Suprapubic skin (tissue), 4 donors: ENCODE measurements at regions not wholly inside any gene's neighbourhood (a gene's known extent, or its start where the extent isn't known, plus 50 kb on each side); places are given as distances from the start of the nearest gene placed in this dataset.

Experiments used
- DNase-seq, 2 donors: peaks; one replicate each; pipeline ENCODE4 v3.0.0-alpha.2; 2019; ENCODE audit warnings: low spot score in 2 of 2
- H3K27ac ChIP-seq: fragments of 200-600 bp; sonication (generic); one replicate; pipeline ENCODE4 v1.5.1; 2019
- H3K27me3 ChIP-seq: fragments of 200-600 bp; sonication (generic); one replicate; pipeline ENCODE4 v1.5.1; 2019
- H3K36me3 ChIP-seq: fragments of 200-600 bp; sonication (generic); one replicate; pipeline ENCODE4 v1.5.1; 2019
- H3K4me1 ChIP-seq: fragments of 200-600 bp; sonication (generic); one replicate; pipeline ENCODE4 v1.5.1; 2019
- H3K4me3 ChIP-seq: fragments of 200-600 bp; sonication (generic); one replicate; pipeline ENCODE4 v1.5.1; 2019; ENCODE audit warnings: mild to moderate bottlenecking
- H3K9me3 ChIP-seq: fragments of 200-600 bp; sonication (generic); one replicate; pipeline ENCODE4 v1.5.1; 2019
- EP300 ChIP-seq: sonication (generic); formaldehyde crosslinking; IDR thresholded peaks from one replicate; pipeline ENCODE4 v1.6.1; 2017; ENCODE audit warnings: antibody characterized with exemption
- POLR2A ChIP-seq, 2 donors: fragments of 450-650 bp; IDR thresholded peaks; one replicate each; pipeline ENCODE4 v1.6.1; 2017; ENCODE audit warnings: antibody characterized with exemption in 2 of 2, mild to moderate bottlenecking in 2 of 2, moderate library complexity in 2 of 2
- POLR2AphosphoS5 ChIP-seq, 3 donors: sonication (generic); formaldehyde crosslinking; IDR thresholded peaks; one replicate each; pipeline ENCODE4 v1.6.1; 2017; ENCODE audit warnings: antibody characterized with exemption in 3 of 3
- WGBS: methylation state at CpG from one replicate; pipeline ENCODE4 v1.1.5; 2018; 5-methylcytosine and 5-hydroxymethylcytosine counted together
- TF ChIP-seq, protein P1 (sequence below), 2 donors: fragments of 200-600 bp in 1 of 2; fragments of 450-650 bp in 1 of 2; sonication (generic) in 1 of 2; IDR thresholded peaks; one replicate each; pipeline ENCODE4 v1.5.1; 2016 to 2019; ENCODE audit warnings: antibody characterized with exemption in 2 of 2, mild to moderate bottlenecking in 1 of 2, moderate library complexity in 1 of 2

DNA sequence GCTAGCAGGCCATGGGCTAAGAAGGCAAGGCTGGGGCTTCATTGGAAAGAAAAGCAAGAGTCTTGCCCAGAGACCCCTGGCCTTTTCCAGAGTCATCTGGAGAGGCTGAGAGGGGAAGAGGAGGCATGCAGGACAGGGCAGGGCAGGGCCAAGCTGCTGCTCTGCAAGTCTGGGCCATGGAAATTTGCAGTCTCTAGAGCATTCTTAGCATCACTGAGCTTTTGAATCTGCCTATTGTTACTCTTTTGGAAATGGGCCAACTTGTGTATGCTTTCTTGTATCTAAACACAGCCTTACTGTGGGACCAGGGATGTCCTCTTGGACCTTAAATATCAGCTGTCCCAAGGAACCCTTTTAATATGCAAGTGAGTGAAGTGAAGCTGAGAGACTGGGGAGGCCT is 560.5 kb downstream of the MID1IP1 start:
- Histone ChIP-seq H3K4me1 (no peaks in the 10 kb centered on the region), H3K27me3 (no peaks in the 10 kb centered on the region)

DNA sequence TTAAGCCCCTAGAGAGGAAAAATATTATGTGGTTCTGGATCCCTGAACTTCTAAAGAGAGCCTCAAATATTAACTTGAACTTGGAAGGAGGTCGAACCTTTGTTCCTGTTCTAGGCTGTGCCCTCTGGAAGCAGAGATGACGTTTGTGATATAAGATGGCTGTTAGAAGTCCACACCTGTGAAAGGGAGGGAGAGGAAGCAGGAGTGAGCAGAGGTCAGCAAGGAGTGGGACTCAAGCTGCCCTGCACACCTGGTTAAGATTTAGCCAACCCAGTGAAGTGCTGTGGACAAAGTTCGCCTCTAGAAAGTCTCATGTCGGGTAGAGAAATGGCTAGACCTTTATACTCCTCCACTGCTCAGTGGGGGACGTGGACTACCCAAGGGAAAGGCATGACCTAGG is 566.2 kb downstream of the MID1IP1 start:
- Histone ChIP-seq H3K4me1 (no peaks in the 10 kb centered on the region), H3K27ac (no peak overlapping the region), H3K36me3 (no peaks in the 10 kb centered on the region), H3K9me3 (no peaks in the 10 kb centered on the region), H3K4me3 (no peak overlapping the region), H3K27me3 (no peaks in the 10 kb centered on the region)
- 71% methylated on average over 5 of the region's 5 CpGs for WGBS
- DNase-seq, result no peak
- TF ChIP-seq POLR2AphosphoS5 (IDR thresholded peaks at IDR 0.05) (no peak), EP300 (no peak), POLR2A (IDR thresholded peaks at IDR 0.05) (no peak)
- TF ChIP-seq, protein P1, sequence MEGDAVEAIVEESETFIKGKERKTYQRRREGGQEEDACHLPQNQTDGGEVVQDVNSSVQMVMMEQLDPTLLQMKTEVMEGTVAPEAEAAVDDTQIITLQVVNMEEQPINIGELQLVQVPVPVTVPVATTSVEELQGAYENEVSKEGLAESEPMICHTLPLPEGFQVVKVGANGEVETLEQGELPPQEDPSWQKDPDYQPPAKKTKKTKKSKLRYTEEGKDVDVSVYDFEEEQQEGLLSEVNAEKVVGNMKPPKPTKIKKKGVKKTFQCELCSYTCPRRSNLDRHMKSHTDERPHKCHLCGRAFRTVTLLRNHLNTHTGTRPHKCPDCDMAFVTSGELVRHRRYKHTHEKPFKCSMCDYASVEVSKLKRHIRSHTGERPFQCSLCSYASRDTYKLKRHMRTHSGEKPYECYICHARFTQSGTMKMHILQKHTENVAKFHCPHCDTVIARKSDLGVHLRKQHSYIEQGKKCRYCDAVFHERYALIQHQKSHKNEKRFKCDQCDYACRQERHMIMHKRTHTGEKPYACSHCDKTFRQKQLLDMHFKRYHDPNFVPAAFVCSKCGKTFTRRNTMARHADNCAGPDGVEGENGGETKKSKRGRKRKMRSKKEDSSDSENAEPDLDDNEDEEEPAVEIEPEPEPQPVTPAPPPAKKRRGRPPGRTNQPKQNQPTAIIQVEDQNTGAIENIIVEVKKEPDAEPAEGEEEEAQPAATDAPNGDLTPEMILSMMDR (IDR thresholded peaks at IDR 0.05), result no peak

More for the DNA sequence above, 560.5 kb downstream of the MID1IP1 start:
- no peaks in the 10 kb centered on the region for H3K9me3 ChIP-seq
- H3K36me3 ChIP-seq, result no peaks in the 10 kb centered on the region
- DNase-seq, result no peak
- H3K4me3 ChIP-seq, result no peak overlapping the region
- no peak overlapping the region for H3K27ac ChIP-seq
- TF ChIP-seq, protein P1 (IDR thresholded peaks at IDR 0.05), result no peak
- no peak for TF ChIP-seq POLR2A (IDR thresholded peaks at IDR 0.05)
- no peak for TF ChIP-seq EP300
- TF ChIP-seq POLR2AphosphoS5 (IDR thresholded peaks at IDR 0.05), result no peak

DNA sequence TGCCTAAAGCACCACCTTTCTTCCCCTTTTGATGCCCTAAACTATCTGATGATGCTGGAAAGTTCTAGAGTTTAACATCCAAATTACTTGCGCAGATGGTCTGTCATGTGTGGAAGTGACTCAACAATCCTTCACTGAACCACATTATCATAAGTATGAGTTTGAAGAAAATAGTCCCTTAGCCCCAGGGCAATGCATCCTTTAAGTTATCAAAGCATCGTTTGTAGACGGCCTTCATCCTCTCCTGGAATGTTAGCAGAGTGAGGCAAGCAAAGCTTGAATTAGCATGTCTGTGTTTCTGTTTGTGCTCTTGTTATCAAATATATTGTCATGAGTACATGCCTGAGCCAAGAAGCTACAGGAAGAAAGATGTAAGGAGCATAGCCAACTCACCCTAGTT is 570.9 kb downstream of the MID1IP1 start:
- no peaks in the 10 kb centered on the region for H3K36me3 ChIP-seq
- no peaks in the 10 kb centered on the region for H3K9me3 ChIP-seq
- H3K27ac ChIP-seq, result no peak overlapping the region
- H3K27me3 ChIP-seq, result no peaks in the 10 kb centered on the region
- no peaks in the 10 kb centered on the region for H3K4me1 ChIP-seq
- TF ChIP-seq POLR2AphosphoS5 (IDR thresholded peaks at IDR 0.05), result no peak
- DNase-seq, result no peak
- WGBS, result 69% methylated on average over 3 of the region's 3 CpGs
- no peak overlapping the region for H3K4me3 ChIP-seq

DNA sequence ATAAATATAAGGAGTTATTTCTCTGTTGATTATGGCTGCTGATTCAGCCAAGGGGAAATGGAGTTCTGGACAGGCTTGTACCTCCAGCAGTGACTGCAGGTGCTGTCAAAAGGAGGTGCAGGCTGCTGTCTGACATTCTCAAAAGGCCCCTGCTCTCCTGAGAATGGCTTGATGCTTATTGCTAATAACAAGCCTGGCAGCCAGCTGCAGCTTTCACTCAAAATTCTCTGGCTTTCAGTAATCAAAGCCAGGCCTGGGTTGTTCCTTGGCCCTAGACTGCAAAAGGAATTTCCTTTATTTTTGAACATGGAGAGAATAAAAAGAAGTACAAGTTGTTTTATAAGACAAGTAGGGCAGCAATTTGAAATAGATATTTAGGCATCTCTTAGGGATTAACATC is 575.9 kb downstream of the MID1IP1 start:
- TF ChIP-seq POLR2AphosphoS5 (IDR thresholded peaks at IDR 0.05), result no peak
- TF ChIP-seq POLR2A (IDR thresholded peaks at IDR 0.05), result no peak
- no peak for TF ChIP-seq EP300
- TF ChIP-seq, protein P1 (IDR thresholded peaks at IDR 0.05), result no peak
- Histone ChIP-seq H3K9me3 (no peaks in the 10 kb centered on the region), H3K27ac (no peak overlapping the region), H3K4me3 (no peak overlapping the region), H3K4me1 (no peaks in the 10 kb centered on the region), H3K27me3 (no peaks in the 10 kb centered on the region), H3K36me3 (no peaks in the 10 kb centered on the region)
- no peak for DNase-seq

DNA sequence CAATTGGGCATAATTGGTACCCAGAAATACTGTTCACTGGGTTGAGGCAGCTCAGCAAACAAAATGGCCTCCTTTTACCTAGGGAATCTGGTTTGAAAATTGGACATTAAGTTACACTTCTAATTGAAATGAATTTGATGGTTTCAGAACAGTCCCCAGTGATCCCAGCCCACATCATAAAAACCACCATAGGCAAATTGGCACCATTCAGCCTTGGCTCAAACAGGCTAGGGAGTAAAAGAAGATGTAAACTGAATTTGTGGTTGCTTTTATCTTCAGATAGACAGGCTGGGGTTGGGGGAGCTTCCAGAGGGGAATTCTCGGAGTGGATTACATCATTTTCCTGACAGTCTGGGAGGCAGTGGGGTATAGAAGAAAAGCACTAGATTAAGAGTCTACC is 576.5 kb downstream of the MID1IP1 start:
- TF ChIP-seq, protein P1 (IDR thresholded peaks at IDR 0.05), result no peak
- no peak for TF ChIP-seq POLR2A (IDR thresholded peaks at IDR 0.05)
- no peak for TF ChIP-seq POLR2AphosphoS5 (IDR thresholded peaks at IDR 0.05)
- TF ChIP-seq EP300, result no peak
- Histone ChIP-seq H3K27me3 (no peaks in the 10 kb centered on the region), H3K36me3 (no peaks in the 10 kb centered on the region), H3K4me1 (no peaks in the 10 kb centered on the region), H3K27ac (no peak overlapping the region), H3K4me3 (no peak overlapping the region), H3K9me3 (no peaks in the 10 kb centered on the region)
- 72% methylated on average over 1 of the region's 1 CpG for WGBS
- DNase-seq, result no peak

DNA sequence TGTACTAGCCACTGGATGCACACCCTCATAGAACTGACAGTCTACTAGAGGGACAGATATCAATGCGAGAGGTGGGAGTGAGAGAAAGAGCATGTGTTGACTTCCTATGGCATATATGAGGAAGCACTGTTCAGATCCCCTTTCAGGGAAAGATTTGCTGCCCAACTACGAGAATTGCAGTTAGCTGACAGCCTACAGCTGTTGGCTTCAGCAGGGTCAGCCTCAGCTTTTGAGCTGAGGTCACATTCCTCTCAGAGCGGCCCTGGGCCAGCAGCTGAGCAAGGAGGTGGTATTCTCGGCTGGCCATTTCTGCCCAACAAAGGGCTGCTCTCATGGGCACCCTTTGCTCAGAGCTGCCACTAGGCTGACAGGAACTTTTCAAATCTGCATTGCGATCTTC is 580.2 kb downstream of the MID1IP1 start:
- no peaks in the 10 kb centered on the region for H3K9me3 ChIP-seq
- H3K27me3 ChIP-seq, result no peaks in the 10 kb centered on the region
- H3K36me3 ChIP-seq, result no peaks in the 10 kb centered on the region
- H3K4me3 ChIP-seq, result no peak overlapping the region
- H3K27ac ChIP-seq, result no peak overlapping the region
- WGBS, result 82% methylated on average over 4 of the region's 5 CpGs
- DNase-seq, result no peak
- TF ChIP-seq POLR2A (IDR thresholded peaks at IDR 0.05), result no peak
- TF ChIP-seq POLR2AphosphoS5 (IDR thresholded peaks at IDR 0.05), result no peak
- no peaks in the 10 kb centered on the region for H3K4me1 ChIP-seq
